SK-N-SH treated with all-trans-retinoic acid at 6 μM for 48 hours (cell line): ENCODE measurements at regions not wholly inside any gene's neighbourhood (a gene's known extent, or its start where the extent isn't known, plus 50 kb on each side); places are given as distances from the start of the nearest gene placed in this dataset.

Experiments
- ATAC-seq: fragments of 200-7000 bp; cut with Tn5 transposase; 3 replicates; pipeline ENCODE4 v1.9.1; 2020; ENCODE audit warnings: mild to moderate bottlenecking, moderate library complexity
- ARNTL ChIP-seq: fragments of 450-650 bp; formaldehyde crosslinking; IDR thresholded peaks from 2 replicates; pipeline ENCODE4 v1.5.0; 2020; ENCODE audit warnings: low read depth, mild to moderate bottlenecking, moderate library complexity, borderline replicate concordance
- BACH2 ChIP-seq: fragments of 250-450 bp; sonication (Bioruptor Pico); IDR thresholded peaks from 2 replicates; pipeline ENCODE4 v1.9.0; 2021; ENCODE audit warnings: mild to moderate bottlenecking, borderline replicate concordance
- CSRNP3 ChIP-seq: fragments of 250-450 bp; sonication (Bioruptor Pico); IDR thresholded peaks from 2 replicates; pipeline ENCODE4 v1.5.1; 2021; ENCODE audit warnings: mild to moderate bottlenecking, moderate library complexity
- ESRRG ChIP-seq: fragments of 250-450 bp; sonication (Bioruptor Pico); IDR thresholded peaks from 2 replicates; pipeline ENCODE4 v1.6.1; 2021; ENCODE audit warnings: mild to moderate bottlenecking
- OSR1 ChIP-seq: fragments of 250-450 bp; sonication (Bioruptor Pico); IDR thresholded peaks from 2 replicates; pipeline ENCODE4 v1.8.0; 2022; ENCODE audit warnings: moderate library complexity, mild to moderate bottlenecking, inconsistent platforms
- PPARA ChIP-seq: fragments of 250-450 bp; sonication (Bioruptor Pico); IDR thresholded peaks from 2 replicates; pipeline ENCODE4 v1.5.0; 2020; ENCODE audit warnings: mild to moderate bottlenecking, borderline replicate concordance
- RARB ChIP-seq: fragments of 250-450 bp; sonication (Bioruptor Pico); IDR thresholded peaks from 2 replicates; pipeline ENCODE4 v1.8.0; 2021; ENCODE audit warnings: mild to moderate bottlenecking, moderate library complexity
- SNAI2 ChIP-seq: fragments of 250-450 bp; sonication (Bioruptor Pico); IDR thresholded peaks from 2 replicates; pipeline ENCODE4 v1.5.0; 2020; ENCODE audit warnings: mild to moderate bottlenecking, moderate library complexity
- TCF4 ChIP-seq: fragments of 250-450 bp; sonication (Bioruptor Pico); IDR thresholded peaks from 2 replicates; pipeline ENCODE4 v1.8.0; 2021; ENCODE audit warnings: mild to moderate bottlenecking, moderate library complexity, borderline replicate concordance
- TOX ChIP-seq: fragments of 250-450 bp; sonication (Bioruptor Pico); IDR thresholded peaks from 2 replicates; pipeline ENCODE4 v1.8.0; 2021; ENCODE audit warnings: mild to moderate bottlenecking, moderate library complexity, borderline replicate concordance
- TSHZ2 ChIP-seq: fragments of 250-450 bp; sonication (Bioruptor Pico); IDR thresholded peaks from 2 replicates; pipeline ENCODE4 v1.5.0; 2020; ENCODE audit warnings: mild to moderate bottlenecking, moderate library complexity
- ZC3H10 ChIP-seq: fragments of 250-450 bp; sonication (Bioruptor Pico); IDR thresholded peaks from 2 replicates; pipeline ENCODE4 v1.5.1; 2021; ENCODE audit warnings: mild to moderate bottlenecking, moderate library complexity
- ZFP3 ChIP-seq: fragments of 250-450 bp; sonication (Bioruptor Pico); IDR thresholded peaks from 2 replicates; pipeline ENCODE4 v1.5.0; 2020; ENCODE audit warnings: mild to moderate bottlenecking, moderate library complexity
- ZFP30 ChIP-seq: fragments of 450-650 bp; formaldehyde crosslinking; IDR thresholded peaks from 2 replicates; pipeline ENCODE4 v1.5.0; 2022; ENCODE audit warnings: mild to moderate bottlenecking, moderate library complexity
- ZNF565 ChIP-seq: fragments of 450-650 bp; formaldehyde crosslinking; conservative IDR thresholded peaks from 2 replicates; pipeline ENCODE4 v1.5.0; 2020; ENCODE audit warnings: low read depth, mild to moderate bottlenecking, moderate library complexity
- ZNF8 ChIP-seq: fragments of 450-650 bp; formaldehyde crosslinking; IDR thresholded peaks from 2 replicates; pipeline ENCODE4 v1.5.0; 2020; ENCODE audit warnings: mild to moderate bottlenecking, moderate library complexity
- TF ChIP-seq, protein P1 (sequence below): fragments of 250-450 bp; sonication (Bioruptor Pico); IDR thresholded peaks from 2 replicates; pipeline ENCODE4 v1.8.0; 2021; ENCODE audit warnings: low read depth, mild to moderate bottlenecking, moderate library complexity, borderline replicate concordance
- TF ChIP-seq, protein P2 (sequence below): fragments of 250-450 bp; sonication (Bioruptor Pico); IDR thresholded peaks from 2 replicates; pipeline ENCODE4 v1.8.0; 2020; ENCODE audit warnings: mild to moderate bottlenecking, moderate library complexity, borderline replicate concordance

DNA sequence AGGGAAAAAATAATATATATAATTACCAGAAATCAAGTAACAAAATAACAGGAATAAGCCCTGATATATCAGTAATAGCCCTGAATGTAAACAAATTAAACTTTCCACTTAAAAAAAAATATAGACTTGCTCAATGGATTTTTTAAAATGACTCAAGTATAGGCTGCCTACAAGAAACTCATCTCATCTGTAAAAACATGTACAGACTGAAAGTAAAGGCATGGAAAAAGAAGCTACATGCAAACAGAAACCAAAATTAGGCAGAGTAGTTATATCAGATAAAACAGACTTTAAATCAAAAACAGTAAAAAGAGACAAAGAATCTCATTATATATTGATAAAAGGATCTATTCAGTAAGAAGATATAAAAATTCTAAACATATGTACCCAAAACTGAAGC, 82.4 kb upstream of the STT3B start:
- ATAC-seq: no peak

DNA sequence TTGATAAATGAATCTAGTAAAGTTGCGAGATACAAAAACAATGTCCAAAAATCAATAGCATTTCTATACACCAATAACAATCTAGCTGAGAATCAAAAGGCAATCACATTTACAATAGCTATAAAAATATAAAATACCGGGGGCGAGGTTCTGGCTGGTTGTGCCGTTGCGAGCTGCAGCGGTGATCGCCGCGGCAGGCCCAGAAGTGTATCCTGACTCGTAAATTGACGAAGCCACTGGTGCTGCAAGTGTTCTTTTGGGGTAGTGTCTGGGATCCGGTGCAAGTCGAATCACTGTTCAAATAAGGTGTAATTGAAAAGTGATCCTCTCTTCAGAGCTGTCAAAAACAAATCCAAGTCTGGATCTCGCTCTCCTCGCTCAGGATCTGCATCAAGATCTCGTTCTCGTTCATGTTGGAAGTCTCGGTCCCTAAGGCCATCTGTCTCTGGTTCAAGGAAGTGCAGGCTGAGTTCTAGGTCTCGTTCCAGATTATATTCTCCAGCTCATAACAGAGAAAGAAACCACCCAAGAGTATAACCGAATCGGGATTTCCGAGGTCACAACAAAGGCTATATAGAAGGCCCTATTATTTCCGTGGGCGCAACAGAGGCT, 80.1 kb upstream of the STT3B start:
- TF ChIP-seq ZC3H10 (CRISPR knock-in tag) (no peak), CSRNP3 (CRISPR knock-in tag) (no peak), TCF4 (CRISPR knock-in tag) (no peak), ARNTL (CRISPR knock-in tag) (no peak), ZFP3 (CRISPR knock-in tag) (no peak), TSHZ2 (CRISPR knock-in tag) (no peak)
- TF ChIP-seq, protein P1, sequence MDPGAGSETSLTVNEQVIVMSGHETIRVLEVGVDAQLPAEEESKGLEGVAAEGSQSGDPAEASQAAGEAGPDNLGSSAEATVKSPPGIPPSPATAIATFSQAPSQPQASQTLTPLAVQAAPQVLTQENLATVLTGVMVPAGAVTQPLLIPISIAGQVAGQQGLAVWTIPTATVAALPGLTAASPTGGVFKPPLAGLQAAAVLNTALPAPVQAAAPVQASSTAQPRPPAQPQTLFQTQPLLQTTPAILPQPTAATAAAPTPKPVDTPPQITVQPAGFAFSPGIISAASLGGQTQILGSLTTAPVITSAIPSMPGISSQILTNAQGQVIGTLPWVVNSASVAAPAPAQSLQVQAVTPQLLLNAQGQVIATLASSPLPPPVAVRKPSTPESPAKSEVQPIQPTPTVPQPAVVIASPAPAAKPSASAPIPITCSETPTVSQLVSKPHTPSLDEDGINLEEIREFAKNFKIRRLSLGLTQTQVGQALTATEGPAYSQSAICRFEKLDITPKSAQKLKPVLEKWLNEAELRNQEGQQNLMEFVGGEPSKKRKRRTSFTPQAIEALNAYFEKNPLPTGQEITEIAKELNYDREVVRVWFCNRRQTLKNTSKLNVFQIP (CRISPR knock-in tag): no peak
- TF ChIP-seq, all 23 proteins: peak for 0
- ATAC-seq: no peak

More for the DNA sequence above, 82.4 kb upstream of the STT3B start:
- TF ChIP-seq TOX (CRISPR knock-in tag): no peak
- no peak for TF ChIP-seq RARB (CRISPR knock-in tag)
- no peak for TF ChIP-seq ZNF565 (CRISPR knock-in tag)
- TF ChIP-seq OSR1 (CRISPR knock-in tag): no peak
- TF ChIP-seq TCF4 (CRISPR knock-in tag): no peak
- no peak for TF ChIP-seq ESRRG
- no peak for TF ChIP-seq SNAI2
- TF ChIP-seq ZNF8 (CRISPR knock-in tag): no peak
- TF ChIP-seq, protein P1 (CRISPR knock-in tag): no peak
- TF ChIP-seq BACH2 (CRISPR knock-in tag): no peak
- TF ChIP-seq, protein P2, sequence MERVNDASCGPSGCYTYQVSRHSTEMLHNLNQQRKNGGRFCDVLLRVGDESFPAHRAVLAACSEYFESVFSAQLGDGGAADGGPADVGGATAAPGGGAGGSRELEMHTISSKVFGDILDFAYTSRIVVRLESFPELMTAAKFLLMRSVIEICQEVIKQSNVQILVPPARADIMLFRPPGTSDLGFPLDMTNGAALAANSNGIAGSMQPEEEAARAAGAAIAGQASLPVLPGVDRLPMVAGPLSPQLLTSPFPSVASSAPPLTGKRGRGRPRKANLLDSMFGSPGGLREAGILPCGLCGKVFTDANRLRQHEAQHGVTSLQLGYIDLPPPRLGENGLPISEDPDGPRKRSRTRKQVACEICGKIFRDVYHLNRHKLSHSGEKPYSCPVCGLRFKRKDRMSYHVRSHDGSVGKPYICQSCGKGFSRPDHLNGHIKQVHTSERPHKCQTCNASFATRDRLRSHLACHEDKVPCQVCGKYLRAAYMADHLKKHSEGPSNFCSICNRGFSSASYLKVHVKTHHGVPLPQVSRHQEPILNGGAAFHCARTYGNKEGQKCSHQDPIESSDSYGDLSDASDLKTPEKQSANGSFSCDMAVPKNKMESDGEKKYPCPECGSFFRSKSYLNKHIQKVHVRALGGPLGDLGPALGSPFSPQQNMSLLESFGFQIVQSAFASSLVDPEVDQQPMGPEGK (CRISPR knock-in tag): no peak
- TF ChIP-seq TSHZ2 (CRISPR knock-in tag): no peak
- no peak for TF ChIP-seq ZFP30
- no peak for TF ChIP-seq PPARA
